ENCODE measurements at regions not wholly inside any gene's neighbourhood (a gene's known extent, or its start where the extent isn't known, plus 50 kb on each side); places are given as distances from the start of the nearest gene placed in this dataset.

GRCh38 chr10:107443326-107443725 lies 278.8 kb upstream of the SORCS1 start:
- no peaks in the 10 kb centered on the region for H3K36me3 ChIP-seq (ENCODE audit: low read depth)
- BruUV-seq (replicated peaks) = no TSS peak
- ChIA-PET POLR2A (ENCODE audit: unreplicated experiment) (no interaction called here), CTCF (no interaction called here)
- no peak overlapping the region for H2AFZ ChIP-seq
- no peak overlapping the region for H3K4me3 ChIP-seq
- H3K27ac ChIP-seq = no peak overlapping the region
- no peaks in the 10 kb centered on the region for H3K9me2 ChIP-seq (ENCODE audit: insufficient read depth)
- no peaks in the 10 kb centered on the region for H3K27me3 ChIP-seq (ENCODE audit: insufficient read depth, low read depth)
- no peak overlapping the region for H3K4me2 ChIP-seq
- no peaks in the 10 kb centered on the region for H4K20me1 ChIP-seq (ENCODE audit: insufficient read depth)
- H3K9me3 ChIP-seq (ENCODE audit: insufficient read depth, low read depth) = no peaks in the 10 kb centered on the region
- no peaks in the 10 kb centered on the region for H3F3A ChIP-seq (ENCODE audit: insufficient read depth, low read depth)
- no peaks in the 10 kb centered on the region for H3K4me1 ChIP-seq (replicated peaks; ENCODE audit: insufficient read depth)
- TF ChIP-seq CTCF (conservative IDR thresholded peaks at IDR 0.05) = no peak
- no peak for TF ChIP-seq EZH2 (IDR thresholded peaks at IDR 0.05; ENCODE audit: low read depth)
- H3K79me2 ChIP-seq (ENCODE audit: low read depth) = no peaks in the 10 kb centered on the region
- intact Hi-C loops (cut with micrococcal nuclease; ENCODE audit: unreplicated experiment) = no loop called here
- no peak for DNase-seq

GRCh38 chr10:107442035-107442505 lies 277.6 kb upstream of the SORCS1 start:
- Histone ChIP-seq H3K4me1 (replicated peaks; ENCODE audit: insufficient read depth) (no peaks in the 10 kb centered on the region), H3K9me2 (ENCODE audit: insufficient read depth) (no peaks in the 10 kb centered on the region), H3K9me3 (ENCODE audit: insufficient read depth, low read depth) (no peaks in the 10 kb centered on the region), H3K79me2 (ENCODE audit: low read depth) (no peaks in the 10 kb centered on the region), H4K20me1 (ENCODE audit: insufficient read depth) (no peaks in the 10 kb centered on the region), H3K4me3 (no peak overlapping the region), H3K27ac (no peak overlapping the region), H3F3A (ENCODE audit: insufficient read depth, low read depth) (no peaks in the 10 kb centered on the region), H3K36me3 (ENCODE audit: low read depth) (no peaks in the 10 kb centered on the region), H3K27me3 (ENCODE audit: insufficient read depth, low read depth) (no peaks in the 10 kb centered on the region), H3K4me2 (no peak overlapping the region), H2AFZ (no peak overlapping the region)
- BruUV-seq (replicated peaks) = no TSS peak
- DNase-seq = no peak
- no peak for TF ChIP-seq CTCF (conservative IDR thresholded peaks at IDR 0.05)
- TF ChIP-seq EZH2 (IDR thresholded peaks at IDR 0.05; ENCODE audit: low read depth) = no peak
- intact Hi-C loops (cut with micrococcal nuclease; ENCODE audit: unreplicated experiment) = no loop called here
- POLR2A ChIA-PET (ENCODE audit: unreplicated experiment) = no interaction called here
- CTCF ChIA-PET = no interaction called here

GRCh38 chr10:107440741-107441140 lies 276.2 kb upstream of the SORCS1 start:
- TF ChIP-seq EZH2 (IDR thresholded peaks at IDR 0.05; ENCODE audit: low read depth) = no peak
- TF ChIP-seq CTCF (conservative IDR thresholded peaks at IDR 0.05) = no peak
- CTCF ChIA-PET = no interaction called here
- Histone ChIP-seq H3K9me3 (ENCODE audit: insufficient read depth, low read depth) (no peaks in the 10 kb centered on the region), H3K27me3 (ENCODE audit: insufficient read depth, low read depth) (no peaks in the 10 kb centered on the region), H3K9me2 (ENCODE audit: insufficient read depth) (no peaks in the 10 kb centered on the region), H3K36me3 (ENCODE audit: low read depth) (no peaks in the 10 kb centered on the region), H3F3A (ENCODE audit: insufficient read depth, low read depth) (no peaks in the 10 kb centered on the region), H3K27ac (no peak overlapping the region), H2AFZ (no peak overlapping the region), H3K4me1 (replicated peaks; ENCODE audit: insufficient read depth) (no peaks in the 10 kb centered on the region), H3K79me2 (ENCODE audit: low read depth) (no peaks in the 10 kb centered on the region), H3K4me3 (no peak overlapping the region), H3K4me2 (no peak overlapping the region), H4K20me1 (ENCODE audit: insufficient read depth) (no peaks in the 10 kb centered on the region)
- no TSS peak for BruUV-seq (replicated peaks)
- POLR2A ChIA-PET (ENCODE audit: unreplicated experiment) = no interaction called here
- intact Hi-C loops (cut with micrococcal nuclease; ENCODE audit: unreplicated experiment) = no loop called here
- DNase-seq = no peak

Data from PC-9 (cell line).